ENCODE measurements at regions not wholly inside any gene's neighbourhood (a gene's known extent, or its start where the extent isn't known, plus 50 kb on each side); places are given as distances from the start of the nearest gene placed in this dataset.

DNA sequence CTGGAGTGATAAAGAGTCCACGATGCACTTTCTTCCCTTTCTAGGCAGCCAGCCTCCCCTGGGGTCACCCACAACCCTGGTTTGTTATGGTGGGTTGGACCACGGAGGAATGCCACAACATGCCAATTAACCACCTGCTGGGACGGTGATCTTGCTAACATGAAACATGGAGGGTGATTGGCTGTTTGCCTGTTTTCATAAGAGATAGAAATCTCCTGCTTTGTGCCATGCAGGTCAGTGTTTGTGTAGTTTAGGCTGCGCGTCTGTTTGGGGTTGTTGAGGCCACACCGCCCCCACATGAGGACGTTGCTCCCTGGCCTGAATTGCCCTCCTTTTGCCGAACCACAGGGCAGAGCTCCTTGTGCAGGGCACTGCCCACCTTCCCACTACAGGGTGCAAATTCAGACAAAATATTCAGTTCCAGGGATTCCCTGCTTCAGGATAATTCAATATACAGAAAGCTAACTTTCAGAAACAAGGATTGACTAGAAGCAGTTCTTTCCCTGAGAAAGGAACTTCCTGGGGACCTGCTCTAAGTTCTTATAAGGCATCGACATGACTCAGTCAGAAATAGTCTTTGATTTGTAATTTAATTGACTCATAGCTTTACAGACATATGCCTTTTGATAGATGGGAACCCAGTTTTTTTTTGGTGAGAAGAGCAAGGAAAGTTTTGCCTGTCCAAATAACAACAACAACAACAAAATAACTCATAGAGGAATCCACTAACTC is 427.6 kb downstream of the GADD45G start:
- 86% methylated on average over 9 of the region's 9 CpGs; no CpG with 5 or more reads in 1 of the 2 experiments for WGBS, 2 experiments (ENCODE audit: extremely low coverage in 1 of 2, insufficient coverage in 1 of 2, insufficient read length in 1 of 2, insufficient replicate concordance in 2 of 2, low coverage in 1 of 2, low lambda C conversion rate in 2 of 2, missing lambda C conversion rate in 1 of 2)
- H2BK15ac ChIP-seq (ENCODE audit: low read length), result no peak overlapping the region
- H3K36me3 ChIP-seq (ENCODE audit: control insufficient read depth in 2 of 4, insufficient read depth in 4 of 4, low read length in 3 of 4), result no peaks in the 10 kb centered on the region
- ChIA-PET POLR2A (ENCODE audit: partially characterized antibody) (no interaction called here), CTCF (ENCODE audit: partially characterized antibody) (interaction anchor here (1.0 to 1.5 kb wide), 2 partner anchors 28 to 434 kb away, joined by 3 read pairs; no protein-coding TSS in a partner anchor)
- no peaks in the 10 kb centered on the region for H3K27me3 ChIP-seq (replicated peaks in 1 of 4; ENCODE audit: control insufficient read depth in 3 of 4, extremely low read depth in 1 of 4, insufficient read depth in 3 of 4, low read length in 3 of 4)
- no peak overlapping the region for H2AK5ac ChIP-seq (ENCODE audit: low read depth, low read length)
- H4K8ac ChIP-seq (ENCODE audit: extremely low read depth, insufficient read depth, low read length), result no peak overlapping the region
- H3K56ac ChIP-seq (replicated peaks; ENCODE audit: insufficient read length, low read depth, low read length), result no peak overlapping the region
- H3K9me3 ChIP-seq (ENCODE audit: insufficient read depth in 2 of 2, low read depth in 1 of 2, low read length in 1 of 2), result no peaks in the 10 kb centered on the region
- no peak overlapping the region for H3K4me2 ChIP-seq (ENCODE audit: insufficient read depth in 1 of 2, low read depth in 2 of 2, low read length in 2 of 2)
- no peak overlapping the region for H2BK120ac ChIP-seq (replicated peaks; ENCODE audit: low read depth, low read length)
- peak in 1 of 2 experiments; percentile 26 for DNase-seq (ENCODE audit: low read depth in 1 of 2, low spot score in 2 of 2)
- no peak overlapping the region for H3K27ac ChIP-seq (ENCODE audit: low read depth, low read length)
- H3K4me3 ChIP-seq (ENCODE audit: extremely low read depth in 1 of 4, insufficient read depth in 2 of 4, low read depth in 3 of 4, low read length in 4 of 4), result no peak overlapping the region
- H2AFZ ChIP-seq (ENCODE audit: low read length), result no peak overlapping the region
- H4K91ac ChIP-seq (replicated peaks; ENCODE audit: insufficient read length, low read length), result no peak overlapping the region
- H3K79me2 ChIP-seq (ENCODE audit: control insufficient read depth in 1 of 2, insufficient read depth in 2 of 2, low read length in 2 of 2), result no peaks in the 10 kb centered on the region
- H4K20me1 ChIP-seq (replicated peaks in 1 of 2; ENCODE audit: control insufficient read depth in 1 of 2, insufficient read depth in 2 of 2, low read length in 2 of 2), result no peaks in the 10 kb centered on the region
- no peaks in the 10 kb centered on the region for H3K79me1 ChIP-seq (ENCODE audit: low read depth, low read length)
- H3K23me2 ChIP-seq (ENCODE audit: low read depth, low read length), result no peaks in the 10 kb centered on the region
- no peak overlapping the region for H3K18ac ChIP-seq (ENCODE audit: extremely low read depth, low read length)
- no peak overlapping the region for H2BK12ac ChIP-seq (ENCODE audit: low read depth, low read length)
- H4K5ac ChIP-seq (ENCODE audit: insufficient read length, low read depth, low read length), result no peak overlapping the region
- no peak overlapping the region for H3K4ac ChIP-seq (replicated peaks; ENCODE audit: insufficient read length, low read depth, low read length)
- no peak overlapping the region for H3K14ac ChIP-seq (ENCODE audit: insufficient read length)
- no peak for FAIRE-seq
- H3K4me1 ChIP-seq (replicated peaks in 1 of 4; ENCODE audit: control insufficient read depth in 3 of 4, insufficient read depth in 4 of 4, low read length in 3 of 4), result peaks cover 1 to 9% (median 6%) of the 10 kb centered on the region in 4 experiments; a peak in 6 of 7 replicates
- 0 out of 2 replicates have a peak overlapping the region, but pooled peaks have one; percentile 62 for H2BK20ac ChIP-seq (ENCODE audit: low read length)
- H3K23ac ChIP-seq (ENCODE audit: insufficient read length), result no peak overlapping the region
- H3K9ac ChIP-seq (replicated peaks in 1 of 4; ENCODE audit: extremely low read depth in 1 of 4, low read depth in 3 of 4, low read length in 3 of 4), result no peak overlapping the region
- H2BK5ac ChIP-seq (ENCODE audit: low read depth, low read length), result no peak overlapping the region
- TF ChIP-seq, protein P1, sequence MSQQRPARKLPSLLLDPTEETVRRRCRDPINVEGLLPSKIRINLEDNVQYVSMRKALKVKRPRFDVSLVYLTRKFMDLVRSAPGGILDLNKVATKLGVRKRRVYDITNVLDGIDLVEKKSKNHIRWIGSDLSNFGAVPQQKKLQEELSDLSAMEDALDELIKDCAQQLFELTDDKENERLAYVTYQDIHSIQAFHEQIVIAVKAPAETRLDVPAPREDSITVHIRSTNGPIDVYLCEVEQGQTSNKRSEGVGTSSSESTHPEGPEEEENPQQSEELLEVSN (IDR thresholded peaks at IDR 0.05), result no peak
- no peak for TF ChIP-seq MAX (IDR thresholded peaks at IDR 0.05)
- no peak for TF ChIP-seq ATF3 (IDR thresholded peaks at IDR 0.05; ENCODE audit: insufficient read depth, low read depth, low read length)
- TF ChIP-seq TCF12 (IDR thresholded peaks at IDR 0.05; ENCODE audit: low read depth, low read length), result no peak
- TF ChIP-seq EP300 (IDR thresholded peaks at IDR 0.05; ENCODE audit: borderline replicate concordance in 1 of 2, low read depth in 2 of 2, low read length in 2 of 2), result no peak
- TF ChIP-seq POU5F1 (IDR thresholded peaks at IDR 0.05; ENCODE audit: low read depth, low read length), result no peak
- no peak for TF ChIP-seq POLR2AphosphoS5 (IDR thresholded peaks at IDR 0.05; ENCODE audit: low read depth, low read length)
- TF ChIP-seq SIX5 (IDR thresholded peaks at IDR 0.05; ENCODE audit: low read depth, low read length), result no peak
- no peak for TF ChIP-seq TBP (IDR thresholded peaks at IDR 0.05; ENCODE audit: low read depth, low read length)
- no peak for TF ChIP-seq GTF2F1 (IDR thresholded peaks at IDR 0.05; ENCODE audit: borderline replicate concordance, low read depth, low read length)
- no peak for TF ChIP-seq RFX5 (IDR thresholded peaks at IDR 0.05; ENCODE audit: borderline replicate concordance, low read depth, low read length)
- TF ChIP-seq MAFK (IDR thresholded peaks at IDR 0.05; ENCODE audit: low read depth, low read length), result no peak

Data from H1 (cell line).